ENCODE measurements at regions not wholly inside any gene's neighbourhood (a gene's known extent, or its start where the extent isn't known, plus 50 kb on each side); places are given as distances from the start of the nearest gene placed in this dataset.

DNA sequence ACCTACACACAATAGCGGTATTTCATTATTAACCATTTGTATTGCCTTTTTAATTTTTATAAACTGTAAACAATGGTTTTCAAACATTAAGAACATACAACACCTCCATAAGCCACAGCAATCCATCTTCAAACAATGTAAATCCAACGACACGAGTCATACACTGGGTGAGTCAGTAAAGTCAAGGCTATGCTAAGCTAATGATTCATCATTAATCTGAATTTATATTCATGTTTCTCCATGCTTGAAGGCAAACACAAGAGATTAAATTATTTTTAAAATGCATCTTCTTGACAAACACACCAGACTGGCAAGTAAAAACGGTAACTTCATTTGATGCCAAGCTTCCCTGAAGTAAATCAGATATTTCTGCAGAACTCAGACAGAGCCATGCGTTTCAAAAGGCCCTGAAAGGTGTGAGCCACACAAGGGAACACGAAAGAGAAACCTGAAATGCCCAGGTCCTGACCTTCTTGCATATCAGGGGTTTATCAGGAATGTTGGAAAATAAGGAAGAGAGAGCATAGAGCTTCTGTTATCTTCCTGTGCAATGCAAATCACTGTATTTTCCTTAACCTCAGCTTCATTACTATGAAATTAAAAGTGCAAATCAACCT is 162.5 kb downstream of the ALDH8A1 start:
- ATAC-seq (ENCODE audit: low FRiP score) (no peak), DNase-seq (ENCODE audit: low spot score) (no peak)
- TF ChIP-seq, protein P1, sequence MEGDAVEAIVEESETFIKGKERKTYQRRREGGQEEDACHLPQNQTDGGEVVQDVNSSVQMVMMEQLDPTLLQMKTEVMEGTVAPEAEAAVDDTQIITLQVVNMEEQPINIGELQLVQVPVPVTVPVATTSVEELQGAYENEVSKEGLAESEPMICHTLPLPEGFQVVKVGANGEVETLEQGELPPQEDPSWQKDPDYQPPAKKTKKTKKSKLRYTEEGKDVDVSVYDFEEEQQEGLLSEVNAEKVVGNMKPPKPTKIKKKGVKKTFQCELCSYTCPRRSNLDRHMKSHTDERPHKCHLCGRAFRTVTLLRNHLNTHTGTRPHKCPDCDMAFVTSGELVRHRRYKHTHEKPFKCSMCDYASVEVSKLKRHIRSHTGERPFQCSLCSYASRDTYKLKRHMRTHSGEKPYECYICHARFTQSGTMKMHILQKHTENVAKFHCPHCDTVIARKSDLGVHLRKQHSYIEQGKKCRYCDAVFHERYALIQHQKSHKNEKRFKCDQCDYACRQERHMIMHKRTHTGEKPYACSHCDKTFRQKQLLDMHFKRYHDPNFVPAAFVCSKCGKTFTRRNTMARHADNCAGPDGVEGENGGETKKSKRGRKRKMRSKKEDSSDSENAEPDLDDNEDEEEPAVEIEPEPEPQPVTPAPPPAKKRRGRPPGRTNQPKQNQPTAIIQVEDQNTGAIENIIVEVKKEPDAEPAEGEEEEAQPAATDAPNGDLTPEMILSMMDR (IDR thresholded peaks at IDR 0.05), result no peak

DNA sequence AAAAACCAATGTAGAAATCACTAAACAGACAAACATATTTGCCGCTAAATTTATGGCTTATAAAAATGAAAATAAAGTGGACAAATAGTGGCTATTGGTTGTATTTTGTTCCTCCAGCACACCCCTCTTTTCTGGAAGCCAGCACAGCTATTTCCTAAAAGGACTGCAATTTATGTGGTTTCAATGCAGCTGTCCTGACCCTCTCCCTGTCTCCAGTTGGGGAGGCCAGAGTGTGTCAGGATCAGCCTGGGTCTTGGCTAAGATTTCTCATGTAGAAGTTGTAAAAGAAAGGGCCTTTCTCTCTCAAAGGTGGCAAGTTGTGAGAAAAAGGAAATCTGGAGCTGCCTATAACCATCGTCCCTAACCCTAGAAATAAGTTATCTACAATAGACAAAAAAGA is 165.6 kb downstream of the ALDH8A1 start:
- TF ChIP-seq, protein P1 (IDR thresholded peaks at IDR 0.05), result no peak
- ATAC-seq (ENCODE audit: low FRiP score) (no peak), DNase-seq (ENCODE audit: low spot score) (no peak)

DNA sequence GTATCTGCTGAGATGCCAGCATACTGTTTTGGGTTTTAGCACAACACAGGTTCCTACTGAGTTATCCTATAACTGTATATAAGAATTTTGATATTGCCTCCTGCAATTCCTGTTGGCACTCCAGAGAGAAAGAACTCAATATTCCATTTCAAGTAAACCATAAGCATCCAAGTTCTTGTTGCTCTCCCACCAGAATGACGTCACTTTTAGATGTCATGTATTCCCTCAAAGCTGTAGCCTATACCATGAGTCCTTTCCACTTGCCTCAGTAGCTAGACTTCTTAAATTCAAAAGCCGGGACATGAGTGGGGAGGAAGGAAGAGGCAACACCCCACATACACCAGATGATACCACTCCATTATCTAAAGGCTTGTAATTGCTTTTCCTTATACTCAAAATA is 171.5 kb downstream of the ALDH8A1 start:
- no peak for ATAC-seq (ENCODE audit: low FRiP score)
- DNase-seq (ENCODE audit: low spot score), result no peak
- TF ChIP-seq, protein P1 (IDR thresholded peaks at IDR 0.05), result no peak

DNA sequence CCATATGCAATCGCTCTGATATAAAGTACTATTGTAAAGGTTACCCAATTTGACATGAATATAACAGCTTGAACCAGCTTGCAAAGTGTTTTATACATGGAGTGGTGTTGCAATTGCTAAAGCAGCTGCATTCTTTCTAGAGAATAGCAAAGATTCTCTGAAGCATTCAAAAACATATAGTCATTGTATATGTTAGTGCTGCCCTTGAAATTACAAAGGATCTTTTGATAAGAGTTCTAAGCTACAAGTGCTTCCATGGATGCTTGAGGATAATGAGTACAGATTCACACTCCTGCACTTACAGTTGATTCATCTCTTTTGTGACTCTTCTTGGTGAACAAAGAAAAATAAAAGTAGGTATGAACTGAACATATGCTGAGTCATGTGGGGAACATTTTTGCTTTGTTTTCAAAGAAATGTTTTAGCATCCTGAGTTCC is 175.7 kb downstream of the ALDH8A1 start:
- ATAC-seq (ENCODE audit: low FRiP score) (no peak), DNase-seq (ENCODE audit: low spot score) (no peak)
- TF ChIP-seq, protein P1 (IDR thresholded peaks at IDR 0.05), result no peak

DNA sequence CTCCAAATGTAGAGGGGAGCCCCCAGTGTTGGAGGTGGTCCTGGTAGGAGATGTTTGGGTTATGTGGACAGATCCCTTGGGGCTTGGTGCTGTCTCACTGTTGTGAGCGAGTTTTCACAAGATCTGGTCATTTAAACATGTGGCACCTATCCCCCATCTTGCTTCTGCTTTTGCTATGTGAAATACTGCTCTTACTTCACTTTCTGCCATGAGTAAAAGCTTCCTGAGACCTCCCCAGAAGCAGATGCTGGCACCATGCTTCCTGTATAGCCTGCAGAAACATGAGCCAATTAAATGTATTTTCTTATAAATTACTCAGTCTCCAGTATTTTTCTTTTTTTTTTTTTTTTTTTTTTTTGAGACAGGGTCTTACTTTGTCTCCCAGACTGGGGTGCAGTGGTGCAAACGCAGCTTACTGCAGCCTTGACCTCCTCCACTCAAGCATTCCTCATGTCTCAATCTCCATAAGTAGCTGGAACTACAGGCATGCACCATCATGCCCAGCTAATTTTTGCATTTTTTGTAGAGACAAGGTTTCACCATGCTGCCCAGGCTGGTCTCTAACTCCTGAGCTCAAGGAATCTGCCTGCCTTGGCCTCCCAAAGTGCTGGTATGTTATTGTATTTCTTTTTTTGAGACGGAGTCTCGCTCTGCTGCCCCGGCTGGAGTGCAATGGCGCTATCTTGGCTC is 177.1 kb downstream of the ALDH8A1 start:
- TF ChIP-seq, protein P1 (IDR thresholded peaks at IDR 0.05), result no peak
- ATAC-seq (ENCODE audit: low FRiP score), result no peak
- no peak for DNase-seq (ENCODE audit: low spot score)

DNA sequence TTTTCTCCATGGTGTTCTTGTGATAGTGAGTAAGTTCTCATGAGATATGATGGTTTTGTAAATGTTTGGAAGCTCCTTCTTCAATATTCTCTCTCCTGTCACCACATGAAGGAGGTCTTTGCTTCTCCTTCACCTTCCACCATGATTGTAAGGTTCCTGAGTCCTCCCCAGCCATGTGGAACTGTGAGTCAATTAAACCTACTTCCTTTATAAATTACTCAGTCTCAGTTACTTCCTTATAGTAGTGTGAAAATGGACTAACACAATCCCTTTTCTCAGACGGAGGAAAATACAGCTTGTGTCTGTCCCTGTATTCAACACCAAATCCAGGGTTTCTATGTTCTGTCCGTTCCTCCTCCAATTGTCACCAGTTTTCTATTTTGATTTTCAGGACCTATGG is 181.0 kb downstream of the ALDH8A1 start:
- ATAC-seq (ENCODE audit: low FRiP score), result no peak
- TF ChIP-seq, protein P1 (IDR thresholded peaks at IDR 0.05), result no peak
- DNase-seq (ENCODE audit: low spot score), result no peak

DNA sequence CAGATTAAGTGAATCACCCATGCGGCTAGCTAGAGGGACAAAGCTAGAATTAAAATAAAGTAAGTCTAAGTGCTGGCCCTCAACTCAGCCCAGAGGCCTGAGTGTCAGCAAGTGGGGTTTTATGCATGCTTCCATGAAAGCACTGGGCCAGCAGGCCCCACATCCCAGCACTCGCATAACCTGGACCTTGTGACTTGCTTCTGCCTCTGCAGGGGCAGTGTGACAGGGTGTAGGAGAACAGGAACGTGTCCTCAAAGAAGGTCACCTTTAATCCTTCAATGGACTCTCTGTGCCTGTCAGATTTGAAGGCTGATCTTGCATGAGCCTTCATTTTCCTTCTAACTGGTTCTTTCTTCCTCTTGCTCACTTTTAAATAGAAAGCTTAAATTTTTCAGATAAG is 183.4 kb downstream of the ALDH8A1 start:
- TF ChIP-seq, protein P1 (IDR thresholded peaks at IDR 0.05), result no peak
- ATAC-seq (ENCODE audit: low FRiP score) (no peak), DNase-seq (ENCODE audit: low spot score) (no peak)
